ENCODE measurements at regions not wholly inside any gene's neighbourhood (a gene's known extent, or its start where the extent isn't known, plus 50 kb on each side); places are given as distances from the start of the nearest gene placed in this dataset.

DNA sequence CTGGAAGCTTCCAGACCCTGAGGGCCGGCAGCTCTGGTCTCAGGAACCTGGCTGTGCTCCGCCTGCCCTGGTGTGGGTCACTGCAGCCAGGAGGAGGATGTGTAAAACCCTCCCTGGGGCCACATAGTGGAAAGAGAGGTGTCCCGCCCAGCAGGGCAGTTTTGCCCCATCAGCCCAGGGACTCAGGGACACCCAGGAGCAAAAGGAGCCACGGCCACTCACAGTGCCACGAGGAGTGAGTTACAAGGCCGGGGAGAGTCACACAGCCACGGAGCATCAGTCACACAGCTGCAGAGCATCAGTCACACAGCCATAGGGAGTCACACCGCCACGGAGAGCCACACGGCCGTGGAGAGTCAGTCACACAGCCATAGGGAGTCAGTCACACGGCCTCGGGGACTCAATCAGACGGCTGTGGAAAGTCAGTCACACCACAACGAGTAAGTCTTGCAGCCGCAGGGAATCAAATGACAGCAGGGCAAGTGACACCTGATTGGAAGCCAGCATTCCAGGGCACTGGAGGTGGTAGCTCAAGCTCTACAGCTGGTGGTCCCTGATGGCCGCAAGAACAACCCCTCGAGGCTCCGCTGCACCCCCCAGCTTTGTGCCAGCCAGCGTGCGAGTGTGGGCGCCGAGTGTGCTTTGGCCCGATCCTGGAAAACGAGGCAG lies 60.9 kb downstream of the DLL1 start:
- H3K4me1 ChIP-seq (ENCODE audit: control insufficient read depth in 5 of 5, insufficient read depth in 5 of 5, low read length in 5 of 5) = peaks cover 0 to 49% (median 1%) of the 10 kb centered on the region in 5 donors
- peaks cover 0 to 10% (median 0%) of the 10 kb centered on the region in 3 donors for H3K27me3 ChIP-seq (ENCODE audit: control insufficient read depth in 3 of 3, insufficient read depth in 3 of 3, low read length in 2 of 3)
- DNase-seq (peak; percentile 89 to 93 (median 89)), ATAC-seq (ENCODE audit: insufficient read depth, low FRiP score) (no peak)
- TF ChIP-seq, protein P1, sequence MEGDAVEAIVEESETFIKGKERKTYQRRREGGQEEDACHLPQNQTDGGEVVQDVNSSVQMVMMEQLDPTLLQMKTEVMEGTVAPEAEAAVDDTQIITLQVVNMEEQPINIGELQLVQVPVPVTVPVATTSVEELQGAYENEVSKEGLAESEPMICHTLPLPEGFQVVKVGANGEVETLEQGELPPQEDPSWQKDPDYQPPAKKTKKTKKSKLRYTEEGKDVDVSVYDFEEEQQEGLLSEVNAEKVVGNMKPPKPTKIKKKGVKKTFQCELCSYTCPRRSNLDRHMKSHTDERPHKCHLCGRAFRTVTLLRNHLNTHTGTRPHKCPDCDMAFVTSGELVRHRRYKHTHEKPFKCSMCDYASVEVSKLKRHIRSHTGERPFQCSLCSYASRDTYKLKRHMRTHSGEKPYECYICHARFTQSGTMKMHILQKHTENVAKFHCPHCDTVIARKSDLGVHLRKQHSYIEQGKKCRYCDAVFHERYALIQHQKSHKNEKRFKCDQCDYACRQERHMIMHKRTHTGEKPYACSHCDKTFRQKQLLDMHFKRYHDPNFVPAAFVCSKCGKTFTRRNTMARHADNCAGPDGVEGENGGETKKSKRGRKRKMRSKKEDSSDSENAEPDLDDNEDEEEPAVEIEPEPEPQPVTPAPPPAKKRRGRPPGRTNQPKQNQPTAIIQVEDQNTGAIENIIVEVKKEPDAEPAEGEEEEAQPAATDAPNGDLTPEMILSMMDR (IDR thresholded peaks at IDR 0.05; ENCODE audit: control extremely low read depth, extremely low read depth) = no peak
- H3K9ac ChIP-seq (ENCODE audit: insufficient read depth in 1 of 2, low read length in 2 of 2) = no peak overlapping the region
- H3K36me3 ChIP-seq (ENCODE audit: control insufficient read depth in 4 of 4, insufficient read depth in 4 of 4, low read length in 4 of 4) = no peaks in the 10 kb centered on the region
- H3K4me3 ChIP-seq = no peak overlapping the region
- no peak overlapping the region for H3K27ac ChIP-seq (ENCODE audit: low read depth in 1 of 2, low read length in 1 of 2)
- H3K9me3 ChIP-seq (ENCODE audit: control insufficient read depth in 4 of 4, insufficient read depth in 3 of 4, low read length in 3 of 4) = no peaks in the 10 kb centered on the region
- 80 to 89% methylated on average over 25 of the region's 25 CpGs for WGBS, 2 donors

DNA sequence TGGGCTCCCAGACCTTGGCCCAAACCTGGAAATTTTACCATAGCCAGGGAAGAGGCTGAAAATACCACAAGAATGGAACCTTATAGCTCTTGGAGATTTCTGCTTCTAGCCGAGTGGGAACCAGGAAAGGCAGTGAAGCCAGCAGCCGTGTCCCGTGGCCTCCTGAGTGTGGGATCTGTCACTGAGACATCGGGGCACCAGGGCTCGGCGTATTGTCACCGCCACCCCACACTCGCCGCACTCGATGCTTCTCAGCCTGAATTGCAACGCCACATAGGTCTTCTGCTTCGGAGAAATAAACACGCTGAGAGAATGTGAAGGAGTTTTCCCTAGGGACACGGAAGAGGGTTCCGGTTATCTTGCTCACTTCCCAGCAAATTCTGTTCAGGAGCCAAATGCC lies 61.5 kb downstream of the DLL1 start:
- Histone ChIP-seq H3K9me3 (ENCODE audit: control insufficient read depth in 4 of 4, insufficient read depth in 3 of 4, low read length in 3 of 4) (no peaks in the 10 kb centered on the region), H3K27ac (ENCODE audit: low read depth in 1 of 2, low read length in 1 of 2) (no peak overlapping the region), H3K27me3 (ENCODE audit: control insufficient read depth in 3 of 3, insufficient read depth in 3 of 3, low read length in 2 of 3) (peaks cover 0 to 13% (median 0%) of the 10 kb centered on the region in 3 donors), H3K4me1 (ENCODE audit: control insufficient read depth in 5 of 5, insufficient read depth in 5 of 5, low read length in 5 of 5) (peaks cover 0 to 51% (median 2%) of the 10 kb centered on the region in 5 donors), H3K9ac (ENCODE audit: insufficient read depth in 1 of 2, low read length in 2 of 2) (no peak overlapping the region), H3K36me3 (ENCODE audit: control insufficient read depth in 4 of 4, insufficient read depth in 4 of 4, low read length in 4 of 4) (no peaks in the 10 kb centered on the region), H3K4me3 (no peak overlapping the region)
- TF ChIP-seq, protein P1 (IDR thresholded peaks at IDR 0.05; ENCODE audit: control extremely low read depth, extremely low read depth) = no peak
- no peak for ATAC-seq (ENCODE audit: insufficient read depth, low FRiP score)
- DNase-seq = no peak
- WGBS, 2 donors = 90% methylated on average over 15 of the region's 15 CpGs

DNA sequence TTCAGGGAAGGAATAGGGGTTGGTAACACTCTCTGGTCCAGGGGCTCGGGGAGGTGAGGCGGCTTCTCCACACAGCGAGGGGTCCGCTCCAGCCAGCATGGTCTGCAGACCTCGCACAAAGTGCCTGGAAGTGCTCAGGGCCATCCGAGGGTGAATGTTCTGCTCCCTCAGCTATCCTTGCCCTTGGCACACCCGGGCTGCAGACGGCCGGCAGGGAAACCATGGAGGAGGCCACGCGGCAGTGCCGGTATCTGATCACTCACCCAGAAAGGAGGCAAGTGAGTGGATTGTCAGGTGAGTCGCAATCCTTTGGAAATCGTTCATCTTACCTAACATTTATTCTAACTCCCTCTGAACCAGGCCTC lies 62.0 kb downstream of the DLL1 start:
- H3K27me3 ChIP-seq (ENCODE audit: control insufficient read depth in 3 of 3, insufficient read depth in 3 of 3, low read length in 2 of 3) = peaks cover 0 to 18% (median 0%) of the 10 kb centered on the region in 3 donors
- no peak overlapping the region for H3K9ac ChIP-seq (ENCODE audit: insufficient read depth in 1 of 2, low read length in 2 of 2)
- DNase-seq = no peak
- TF ChIP-seq, protein P1 (IDR thresholded peaks at IDR 0.05; ENCODE audit: control extremely low read depth, extremely low read depth) = no peak
- no peak for ATAC-seq (ENCODE audit: insufficient read depth, low FRiP score)
- no peak overlapping the region for H3K27ac ChIP-seq (ENCODE audit: low read depth in 1 of 2, low read length in 1 of 2)
- H3K4me3 ChIP-seq = no peak overlapping the region
- no peaks in the 10 kb centered on the region for H3K36me3 ChIP-seq (ENCODE audit: control insufficient read depth in 4 of 4, insufficient read depth in 4 of 4, low read length in 4 of 4)
- no peaks in the 10 kb centered on the region for H3K9me3 ChIP-seq (ENCODE audit: control insufficient read depth in 4 of 4, insufficient read depth in 3 of 4, low read length in 3 of 4)
- H3K4me1 ChIP-seq (ENCODE audit: control insufficient read depth in 5 of 5, insufficient read depth in 5 of 5, low read length in 5 of 5) = peaks cover 0 to 56% (median 2%) of the 10 kb centered on the region in 5 donors
- 86 to 92% methylated on average over 14 of the region's 14 CpGs for WGBS, 2 donors

Data from lung (tissue), 11 donors.